Cardiac muscle cell (in vitro differentiated cells and primary cell): ENCODE measurements at regions not wholly inside any gene's neighbourhood (a gene's known extent, or its start where the extent isn't known, plus 50 kb on each side); places are given as distances from the start of the nearest gene placed in this dataset.

ENCODE experiments used
- DNase-seq, 2 donors: peaks; one replicate each; pipeline versions ENCODE4 v3.0.0 to v3.0.0-alpha.2; 2010 to 2017; ENCODE audit warnings: low read depth in 1 of 2, low spot score in 1 of 2
- H3K27ac ChIP-seq: fragments of 200-600 bp; sonication (generic); 2 replicates; pipeline ENCODE4 v1.5.1; 2016
- H3K27me3 ChIP-seq: fragments of 200-600 bp; sonication (generic); 2 replicates; pipeline ENCODE4 v1.6.0; 2016; ENCODE audit warnings: control low read depth
- H3K36me3 ChIP-seq: fragments of 200-600 bp; sonication (generic); 2 replicates; pipeline ENCODE4 v1.5.1; 2016; ENCODE audit warnings: control low read depth
- H3K4me1 ChIP-seq: fragments of 200-600 bp; sonication (generic); 2 replicates; pipeline ENCODE4 v1.8.1; 2017; ENCODE audit warnings: low read depth, mild to moderate bottlenecking, mixed run types
- H3K4me3 ChIP-seq: fragments of 200-600 bp; sonication (generic); 2 replicates; pipeline ENCODE4 v1.5.1; 2016; ENCODE audit warnings: mild to moderate bottlenecking
- H3K9me3 ChIP-seq: fragments of 200-600 bp; sonication (generic); 2 replicates; pipeline ENCODE4 v1.5.1; 2017; ENCODE audit warnings: low read depth, mild to moderate bottlenecking, control low read depth
- TF ChIP-seq, protein P1 (sequence below): IDR thresholded peaks from 2 replicates; pipeline ENCODE4 v1.5.1; 2012; ENCODE audit warnings: low read depth, mild to moderate bottlenecking, low read length

DNA sequence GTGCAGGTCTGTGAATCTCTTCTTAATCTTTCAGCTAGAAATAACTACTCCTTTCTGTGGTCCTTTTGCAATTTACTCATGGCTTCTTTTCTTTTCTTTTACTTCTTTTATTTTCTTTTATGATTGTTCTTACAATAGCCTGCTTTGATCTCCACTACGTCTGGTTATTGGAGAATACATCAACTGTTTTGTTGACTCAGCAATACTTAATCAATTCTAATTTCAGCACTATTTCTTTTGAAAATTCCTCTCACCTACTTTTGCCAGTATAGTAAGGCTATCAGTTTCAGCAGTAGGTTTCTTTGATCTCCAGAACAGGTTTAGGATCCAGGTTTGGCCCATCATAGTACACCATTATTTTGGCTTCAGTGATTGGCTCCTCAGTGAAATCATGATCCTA is 111.8 kb upstream of the DPP10 start:
- no peak overlapping the region for H3K4me3 ChIP-seq
- H3K27me3 ChIP-seq: no peaks in the 10 kb centered on the region
- no peak overlapping the region for H3K27ac ChIP-seq
- no peaks in the 10 kb centered on the region for H3K36me3 ChIP-seq
- no peak for DNase-seq
- no peaks in the 10 kb centered on the region for H3K9me3 ChIP-seq
- no peaks in the 10 kb centered on the region for H3K4me1 ChIP-seq
- TF ChIP-seq, protein P1, sequence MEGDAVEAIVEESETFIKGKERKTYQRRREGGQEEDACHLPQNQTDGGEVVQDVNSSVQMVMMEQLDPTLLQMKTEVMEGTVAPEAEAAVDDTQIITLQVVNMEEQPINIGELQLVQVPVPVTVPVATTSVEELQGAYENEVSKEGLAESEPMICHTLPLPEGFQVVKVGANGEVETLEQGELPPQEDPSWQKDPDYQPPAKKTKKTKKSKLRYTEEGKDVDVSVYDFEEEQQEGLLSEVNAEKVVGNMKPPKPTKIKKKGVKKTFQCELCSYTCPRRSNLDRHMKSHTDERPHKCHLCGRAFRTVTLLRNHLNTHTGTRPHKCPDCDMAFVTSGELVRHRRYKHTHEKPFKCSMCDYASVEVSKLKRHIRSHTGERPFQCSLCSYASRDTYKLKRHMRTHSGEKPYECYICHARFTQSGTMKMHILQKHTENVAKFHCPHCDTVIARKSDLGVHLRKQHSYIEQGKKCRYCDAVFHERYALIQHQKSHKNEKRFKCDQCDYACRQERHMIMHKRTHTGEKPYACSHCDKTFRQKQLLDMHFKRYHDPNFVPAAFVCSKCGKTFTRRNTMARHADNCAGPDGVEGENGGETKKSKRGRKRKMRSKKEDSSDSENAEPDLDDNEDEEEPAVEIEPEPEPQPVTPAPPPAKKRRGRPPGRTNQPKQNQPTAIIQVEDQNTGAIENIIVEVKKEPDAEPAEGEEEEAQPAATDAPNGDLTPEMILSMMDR: no peak

DNA sequence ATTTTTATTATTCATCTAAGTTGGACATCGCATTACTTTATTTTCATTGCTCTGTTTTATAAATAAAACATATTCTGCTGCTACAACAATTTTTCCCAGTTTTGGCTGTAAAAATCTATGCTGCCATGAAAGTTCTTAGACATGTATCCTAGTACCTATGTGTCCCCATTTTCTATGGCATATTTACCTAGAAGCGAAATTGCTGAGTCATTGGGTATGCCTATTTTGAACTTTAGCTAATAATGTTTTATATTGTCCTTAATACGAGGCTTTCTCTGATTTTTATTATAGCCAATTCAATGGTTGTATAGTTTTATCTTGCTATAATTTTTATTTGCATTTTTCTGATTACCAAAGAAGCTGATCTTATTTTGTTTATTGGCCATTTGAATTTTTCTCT is 110.5 kb upstream of the DPP10 start:
- H3K27me3 ChIP-seq: no peaks in the 10 kb centered on the region
- TF ChIP-seq, protein P1: no peak
- no peaks in the 10 kb centered on the region for H3K4me1 ChIP-seq
- H3K9me3 ChIP-seq: no peaks in the 10 kb centered on the region
- H3K36me3 ChIP-seq: no peaks in the 10 kb centered on the region
- no peak overlapping the region for H3K4me3 ChIP-seq
- no peak for DNase-seq
- no peak overlapping the region for H3K27ac ChIP-seq

DNA sequence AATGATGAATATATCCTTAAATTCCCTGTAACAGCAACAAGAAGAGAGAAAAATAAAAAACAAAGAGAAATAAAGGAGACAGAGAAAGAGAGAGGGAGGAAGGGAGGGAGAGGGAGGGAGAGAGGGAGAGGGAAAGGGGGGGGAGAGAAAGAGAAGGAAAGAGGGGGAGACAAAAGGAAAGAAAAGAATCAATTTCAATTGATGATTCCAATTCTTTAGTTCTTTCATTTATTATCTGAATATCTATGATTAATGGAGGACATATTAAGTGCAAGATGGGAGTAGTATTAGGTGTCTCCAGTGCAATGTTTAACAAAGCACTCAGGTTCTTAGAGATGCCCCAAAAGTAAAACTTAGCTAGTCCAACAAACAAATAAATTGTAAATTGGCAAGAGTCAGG is 97.2 kb upstream of the DPP10 start:
- Histone ChIP-seq H3K9me3 (no peaks in the 10 kb centered on the region), H3K27ac (no peak overlapping the region), H3K27me3 (no peaks in the 10 kb centered on the region), H3K4me3 (no peak overlapping the region), H3K4me1 (no peaks in the 10 kb centered on the region), H3K36me3 (no peaks in the 10 kb centered on the region)
- TF ChIP-seq, protein P1: no peak
- DNase-seq: no peak

DNA sequence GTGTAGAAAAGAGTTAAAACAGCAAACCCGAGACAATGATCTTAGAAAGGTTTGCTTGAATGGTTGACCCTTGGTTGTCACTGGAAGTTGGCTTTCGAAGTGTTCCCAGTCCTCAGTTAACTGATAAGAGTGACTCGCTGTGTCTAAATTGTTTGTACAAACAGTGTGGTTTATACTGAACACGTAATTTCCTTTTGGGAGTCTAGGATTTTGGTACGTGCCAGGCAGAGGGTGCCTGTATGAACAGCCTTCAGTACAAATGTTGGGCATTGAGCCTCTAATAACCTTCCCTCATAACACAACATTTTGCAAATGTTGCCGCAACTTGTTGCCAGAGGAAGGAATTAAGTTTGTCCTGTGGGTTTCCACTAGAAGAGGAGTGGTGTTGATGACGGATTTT is 95.8 kb upstream of the DPP10 start:
- DNase-seq: no peak
- no peak overlapping the region for H3K27ac ChIP-seq
- no peaks in the 10 kb centered on the region for H3K9me3 ChIP-seq
- no peaks in the 10 kb centered on the region for H3K27me3 ChIP-seq
- no peaks in the 10 kb centered on the region for H3K4me1 ChIP-seq
- H3K36me3 ChIP-seq: no peaks in the 10 kb centered on the region
- TF ChIP-seq, protein P1: no peak
- no peak overlapping the region for H3K4me3 ChIP-seq

DNA sequence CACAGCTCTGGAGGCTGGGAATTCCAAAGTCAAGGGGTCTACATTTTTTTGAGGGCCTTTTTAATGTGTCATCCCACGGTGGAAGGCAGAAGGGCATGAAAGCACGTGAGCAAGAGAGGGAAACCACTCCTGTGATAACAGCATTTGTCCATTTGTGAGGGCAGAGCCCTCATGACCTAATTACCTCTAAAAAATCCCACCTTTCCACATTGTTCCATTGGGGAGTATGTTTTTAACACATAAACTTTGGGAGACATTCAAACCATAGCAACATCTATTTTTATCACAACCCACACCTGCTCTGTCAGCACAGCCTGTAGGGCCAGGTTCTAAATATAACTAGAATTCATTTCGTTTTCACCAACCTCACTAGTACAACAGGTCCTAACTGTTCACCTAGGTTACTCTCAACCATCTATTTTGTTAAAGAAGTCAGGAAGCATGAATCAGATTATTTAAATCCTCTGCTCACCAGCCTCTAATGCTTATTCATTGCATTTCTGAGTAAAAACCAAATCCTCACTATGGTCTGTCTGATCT is 92.2 kb upstream of the DPP10 start:
- no peak for DNase-seq
- H3K4me1 ChIP-seq: no peaks in the 10 kb centered on the region
- H3K27me3 ChIP-seq: no peaks in the 10 kb centered on the region
- H3K9me3 ChIP-seq: no peaks in the 10 kb centered on the region
- TF ChIP-seq, protein P1: no peak
- no peaks in the 10 kb centered on the region for H3K36me3 ChIP-seq
- no peak overlapping the region for H3K27ac ChIP-seq
- no peak overlapping the region for H3K4me3 ChIP-seq

DNA sequence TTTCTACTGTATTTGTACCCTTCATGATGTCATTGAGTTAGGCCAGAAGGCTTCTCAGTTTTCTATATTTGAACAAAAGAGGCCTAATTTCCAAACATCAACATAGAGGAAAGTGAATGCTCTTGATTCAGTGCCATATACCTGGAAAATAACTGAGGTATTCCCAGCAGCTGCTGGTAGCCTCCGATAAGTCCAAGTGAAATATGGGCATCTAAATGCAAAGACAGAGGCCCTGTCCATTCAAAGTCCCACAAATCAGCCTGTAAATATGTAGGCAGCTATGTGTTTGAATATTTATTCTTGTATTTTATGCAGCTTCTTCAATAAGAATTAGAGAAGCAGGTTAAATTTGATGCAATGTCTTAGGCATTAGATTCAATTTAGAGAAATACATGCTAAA is 89.5 kb upstream of the DPP10 start:
- H3K9me3 ChIP-seq: no peaks in the 10 kb centered on the region
- TF ChIP-seq, protein P1: no peak
- no peaks in the 10 kb centered on the region for H3K4me1 ChIP-seq
- no peaks in the 10 kb centered on the region for H3K36me3 ChIP-seq
- DNase-seq: no peak
- no peak overlapping the region for H3K27ac ChIP-seq
- H3K27me3 ChIP-seq: no peaks in the 10 kb centered on the region
- H3K4me3 ChIP-seq: no peak overlapping the region
